ENCODE measurements at regions not wholly inside any gene's neighbourhood (a gene's known extent, or its start where the extent isn't known, plus 50 kb on each side); places are given as distances from the start of the nearest gene placed in this dataset.

DNA sequence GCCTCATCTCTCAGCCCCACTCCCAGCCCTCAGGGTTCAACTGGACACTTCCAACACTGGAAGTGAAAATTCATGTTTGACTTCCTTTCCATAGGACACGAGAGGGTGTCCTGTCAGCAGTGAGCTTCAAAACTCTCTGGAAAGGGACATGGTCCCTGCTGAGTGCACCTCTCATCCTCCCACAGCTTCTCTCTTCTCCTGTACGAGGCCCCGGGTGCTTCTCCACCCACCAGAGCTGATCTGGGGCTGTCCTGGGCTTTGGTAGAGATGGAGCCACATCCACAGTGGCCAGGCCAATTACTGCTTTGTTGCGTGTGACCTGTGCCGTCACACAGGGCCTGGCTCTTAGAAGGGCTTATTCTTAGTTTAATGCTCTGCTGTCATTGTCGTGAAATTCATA lies 182.3 kb downstream of the RRAGC start:
- no peaks in the 10 kb centered on the region for H3K36me3 ChIP-seq (ENCODE audit: control insufficient read depth, insufficient read depth, low read length)
- H3K27me3 ChIP-seq (ENCODE audit: control insufficient read depth in 2 of 2, insufficient read depth in 2 of 2, low read length in 2 of 2): peaks cover 7 to 16% of the 10 kb centered on the region in 2 experiments; a peak in 4 of 5 replicates
- no peaks in the 10 kb centered on the region for H3K9me3 ChIP-seq (replicated peaks; ENCODE audit: control insufficient read depth, insufficient read depth, low read depth, low read length)
- no peaks in the 10 kb centered on the region for H4K20me1 ChIP-seq (replicated peaks; ENCODE audit: control insufficient read depth, insufficient read depth, low read length)
- in situ Hi-C loops (cut with MboI): no loop called here
- DNase-seq (ENCODE audit: extremely low read depth in 1 of 4, low spot score in 3 of 4) (no peak), FAIRE-seq (no peak), ATAC-seq (no peak)
- BruUV-seq (replicated peaks): no TSS peak
- no peak overlapping the region for H2AFZ ChIP-seq (ENCODE audit: low read depth, low read length)
- no peaks in the 10 kb centered on the region for H3K4me1 ChIP-seq (replicated peaks in 1 of 2; ENCODE audit: control insufficient read depth in 2 of 2, insufficient read depth in 2 of 2, low read length in 2 of 2)
- no peak overlapping the region for H3K4me2 ChIP-seq (ENCODE audit: insufficient read depth, low read length)
- no peak overlapping the region for H3K4me3 ChIP-seq
- no peaks in the 10 kb centered on the region for H3K79me2 ChIP-seq (ENCODE audit: control insufficient read depth, insufficient read depth, low read length)
- POLR2A ChIA-PET: interaction anchor here (0.5 to 1.7 kb wide), 2 partner anchors 9 to 172 kb away, joined by 3 to 5 read pairs; no protein-coding TSS in a partner anchor
- intact Hi-C loops (cut with micrococcal nuclease): no loop called here
- H3K9me1 ChIP-seq (ENCODE audit: control insufficient read depth, insufficient read depth, low read length): no peaks in the 10 kb centered on the region
- CTCF ChIA-PET (ENCODE audit: low intra/inter-chr PET ratio): no interaction called here
- H3K9ac ChIP-seq (ENCODE audit: insufficient read depth in 1 of 2, low read depth in 2 of 2, low read length in 2 of 2): no peak overlapping the region
- no peak overlapping the region for H3K27ac ChIP-seq (ENCODE audit: extremely low read depth, low read depth, low read length)
- TF ChIP-seq HMGN3 (IDR thresholded peaks at IDR 0.05; ENCODE audit: borderline replicate concordance, extremely low read depth, insufficient read length, low read depth, low read length) (no peak), IFI16 (CRISPR knock-in tag; IDR thresholded peaks at IDR 0.05) (no peak), TEAD2 (tag; IDR thresholded peaks at IDR 0.05) (no peak)
- TF ChIP-seq, protein P1, sequence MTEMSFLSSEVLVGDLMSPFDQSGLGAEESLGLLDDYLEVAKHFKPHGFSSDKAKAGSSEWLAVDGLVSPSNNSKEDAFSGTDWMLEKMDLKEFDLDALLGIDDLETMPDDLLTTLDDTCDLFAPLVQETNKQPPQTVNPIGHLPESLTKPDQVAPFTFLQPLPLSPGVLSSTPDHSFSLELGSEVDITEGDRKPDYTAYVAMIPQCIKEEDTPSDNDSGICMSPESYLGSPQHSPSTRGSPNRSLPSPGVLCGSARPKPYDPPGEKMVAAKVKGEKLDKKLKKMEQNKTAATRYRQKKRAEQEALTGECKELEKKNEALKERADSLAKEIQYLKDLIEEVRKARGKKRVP (CRISPR knock-in tag; IDR thresholded peaks at IDR 0.05): no peak
- WGBS (ENCODE audit: insufficient coverage, low coverage, missing lambda C conversion rate): 4% methylated on average over 6 of the region's 6 CpGs

DNA sequence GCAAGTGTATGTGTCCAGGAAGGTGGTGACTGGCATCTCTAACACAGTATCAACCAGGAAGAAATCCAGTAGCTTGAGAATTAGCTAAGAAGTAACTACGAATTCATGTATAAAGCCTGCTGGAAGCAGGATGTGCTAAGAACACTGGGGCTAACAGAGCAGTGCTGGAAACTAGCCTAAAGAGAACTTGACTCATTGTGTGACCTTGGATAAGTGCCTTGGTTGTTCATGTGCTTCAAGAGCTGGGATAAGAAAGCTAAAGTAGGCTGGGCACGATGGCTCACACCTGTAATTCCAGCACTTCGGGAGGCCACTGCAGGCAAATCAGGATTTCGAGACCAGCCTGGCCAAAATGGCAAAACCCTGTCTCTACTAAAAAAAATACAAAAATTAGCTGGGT lies 186.9 kb downstream of the RRAGC start:
- Histone ChIP-seq H3K79me2 (ENCODE audit: control insufficient read depth, insufficient read depth, low read length) (no peaks in the 10 kb centered on the region), H3K27ac (ENCODE audit: extremely low read depth, low read depth, low read length) (no peak overlapping the region), H3K36me3 (ENCODE audit: control insufficient read depth, insufficient read depth, low read length) (no peaks in the 10 kb centered on the region), H3K9me3 (replicated peaks; ENCODE audit: control insufficient read depth, insufficient read depth, low read depth, low read length) (no peaks in the 10 kb centered on the region), H2AFZ (ENCODE audit: low read depth, low read length) (no peak overlapping the region), H4K20me1 (replicated peaks; ENCODE audit: control insufficient read depth, insufficient read depth, low read length) (no peaks in the 10 kb centered on the region), H3K9ac (ENCODE audit: insufficient read depth in 1 of 2, low read depth in 2 of 2, low read length in 2 of 2) (no peak overlapping the region), H3K27me3 (ENCODE audit: control insufficient read depth in 2 of 2, insufficient read depth in 2 of 2, low read length in 2 of 2) (peaks cover 18 to 36% of the 10 kb centered on the region in 2 experiments), H3K9me1 (ENCODE audit: control insufficient read depth, insufficient read depth, low read length) (no peaks in the 10 kb centered on the region), H3K4me1 (replicated peaks in 1 of 2; ENCODE audit: control insufficient read depth in 2 of 2, insufficient read depth in 2 of 2, low read length in 2 of 2) (no peaks in the 10 kb centered on the region), H3K4me3 (no peak overlapping the region), H3K4me2 (ENCODE audit: insufficient read depth, low read length) (no peak overlapping the region)
- ChIA-PET POLR2A (interaction anchor here (1.1 to 2.3 kb wide), 3 partner anchors 14 to 38 kb away, joined by 3 to 8 read pairs (median 3); no protein-coding TSS in a partner anchor), CTCF (ENCODE audit: low intra/inter-chr PET ratio) (no interaction called here)
- in situ Hi-C loops (cut with MboI) (no loop called here), intact Hi-C loops (cut with micrococcal nuclease) (no loop called here)
- ATAC-seq (no peak), FAIRE-seq (no peak), DNase-seq (ENCODE audit: extremely low read depth in 1 of 4, low spot score in 3 of 4) (no peak)
- BruUV-seq (replicated peaks): no TSS peak
- WGBS (ENCODE audit: insufficient coverage, low coverage, missing lambda C conversion rate): 4% methylated on average over 4 of the region's 4 CpGs
- TF ChIP-seq, protein P2, sequence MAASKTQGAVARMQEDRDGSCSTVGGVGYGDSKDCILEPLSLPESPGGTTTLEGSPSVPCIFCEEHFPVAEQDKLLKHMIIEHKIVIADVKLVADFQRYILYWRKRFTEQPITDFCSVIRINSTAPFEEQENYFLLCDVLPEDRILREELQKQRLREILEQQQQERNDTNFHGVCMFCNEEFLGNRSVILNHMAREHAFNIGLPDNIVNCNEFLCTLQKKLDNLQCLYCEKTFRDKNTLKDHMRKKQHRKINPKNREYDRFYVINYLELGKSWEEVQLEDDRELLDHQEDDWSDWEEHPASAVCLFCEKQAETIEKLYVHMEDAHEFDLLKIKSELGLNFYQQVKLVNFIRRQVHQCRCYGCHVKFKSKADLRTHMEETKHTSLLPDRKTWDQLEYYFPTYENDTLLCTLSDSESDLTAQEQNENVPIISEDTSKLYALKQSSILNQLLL (CRISPR knock-in tag; IDR thresholded peaks at IDR 0.05; ENCODE audit: borderline replicate concordance): no peak
- TF ChIP-seq NCOA1 (IDR thresholded peaks at IDR 0.05; ENCODE audit: low read depth): no peak
- no peak for TF ChIP-seq ARHGAP35 (IDR thresholded peaks at IDR 0.05; ENCODE audit: partially characterized antibody)
- TF ChIP-seq, protein P3, sequence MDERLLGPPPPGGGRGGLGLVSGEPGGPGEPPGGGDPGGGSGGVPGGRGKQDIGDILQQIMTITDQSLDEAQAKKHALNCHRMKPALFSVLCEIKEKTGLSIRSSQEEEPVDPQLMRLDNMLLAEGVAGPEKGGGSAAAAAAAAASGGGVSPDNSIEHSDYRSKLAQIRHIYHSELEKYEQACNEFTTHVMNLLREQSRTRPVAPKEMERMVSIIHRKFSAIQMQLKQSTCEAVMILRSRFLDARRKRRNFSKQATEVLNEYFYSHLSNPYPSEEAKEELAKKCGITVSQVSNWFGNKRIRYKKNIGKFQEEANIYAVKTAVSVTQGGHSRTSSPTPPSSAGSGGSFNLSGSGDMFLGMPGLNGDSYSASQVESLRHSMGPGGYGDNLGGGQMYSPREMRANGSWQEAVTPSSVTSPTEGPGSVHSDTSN (CRISPR knock-in tag; IDR thresholded peaks at IDR 0.05; ENCODE audit: low read depth): no peak
- TF ChIP-seq, protein P3 (tag; conservative IDR thresholded peaks at IDR 0.05; ENCODE audit: low read depth): no peak
- no peak for TF ChIP-seq SMAD2 (IDR thresholded peaks at IDR 0.05; ENCODE audit: low read depth, low read length)
- no peak for TF ChIP-seq NR2F6 (CRISPR knock-in tag; IDR thresholded peaks at IDR 0.05)
- TF ChIP-seq ZNF263 (CRISPR knock-in tag; IDR thresholded peaks at IDR 0.05; ENCODE audit: borderline replicate concordance): no peak
- TF ChIP-seq EHMT2 (IDR thresholded peaks at IDR 0.05): no peak

All from K562 (cell line).